T47D (cell line): ENCODE measurements at regions not wholly inside any gene's neighbourhood (a gene's known extent, or its start where the extent isn't known, plus 50 kb on each side); places are given as distances from the start of the nearest gene placed in this dataset.
"Not testable (repeated sequence)": the region's sequence is repeated elsewhere in the genome, so short reads cannot be mapped to it uniquely, and the experiment has no call there.

ENCODE experiments used
- DNase-seq, 2 experiments: peaks; one replicate each; pipeline versions ENCODE4 v3.0.0 to v3.0.0-alpha.2; 2011 to 2012; ENCODE audit warnings: low read depth in 1 of 2, low spot score in 1 of 2
- JUND ChIP-seq: IDR thresholded peaks from 2 replicates; pipeline ENCODE4 v1.6.1; 2012; ENCODE audit warnings: low read depth
- in situ Hi-C: cut with HindIII; loops from 2 replicates; pipeline ENCODE4 v1.10.0; 2016; ENCODE audit warnings: low sequenced_read_pairs, low pct_unique_long_range_greater_than_20kb

DNA sequence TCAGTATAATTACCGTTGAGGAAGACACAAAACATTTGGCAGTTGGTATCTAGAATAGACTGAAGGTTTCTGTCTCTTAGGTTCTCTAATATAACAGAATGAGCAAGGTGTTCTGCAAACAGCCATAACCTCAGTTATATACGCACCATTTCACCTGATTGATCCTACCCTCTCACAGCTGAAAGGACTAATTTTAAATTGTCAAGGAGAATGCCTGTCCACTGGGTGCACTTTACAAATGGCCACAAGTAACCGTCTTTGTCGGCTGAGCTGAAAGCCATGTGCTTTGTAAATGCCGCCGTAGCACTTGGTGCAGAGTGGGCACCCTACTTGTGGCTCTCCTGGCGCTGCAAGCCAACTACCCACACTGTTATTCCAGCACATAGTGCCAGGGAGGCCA is 466.3 kb downstream of the AACS start:
- in situ Hi-C loops, result no loop called here

DNA sequence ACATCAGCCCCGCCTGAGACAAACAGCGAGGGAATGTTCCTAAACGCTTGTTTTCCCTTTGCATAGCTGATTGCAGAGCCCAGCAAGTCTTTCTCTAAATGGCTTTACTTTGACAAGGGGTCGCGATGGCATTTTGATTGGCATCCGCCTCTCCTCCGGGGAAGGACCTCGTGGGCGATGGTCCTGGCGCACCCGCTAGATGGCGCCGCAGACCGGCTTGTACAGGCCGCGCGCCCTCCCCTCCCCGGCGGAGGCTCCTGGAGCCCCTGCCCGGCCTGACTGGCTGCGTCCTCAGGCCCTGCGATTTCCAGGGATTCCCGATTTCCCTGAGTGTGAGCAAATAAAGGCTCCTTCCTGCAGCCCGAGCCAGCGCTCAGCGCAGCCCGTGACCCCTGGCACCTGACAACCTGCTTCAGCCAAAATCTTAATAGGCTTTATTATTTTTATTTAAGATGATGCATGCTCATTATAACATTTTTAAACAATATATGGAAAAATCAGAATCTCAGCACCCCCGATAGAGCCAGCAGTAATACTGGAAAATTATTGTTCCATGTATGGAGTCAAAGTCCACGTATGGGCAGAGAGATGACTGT is 468.3 kb downstream of the AACS start:
- DNase-seq, result peak; percentile 42 to 46

More for the DNA sequence above, 466.3 kb downstream of the AACS start:
- DNase-seq, result no peak
- TF ChIP-seq JUND, result no peak

DNA sequence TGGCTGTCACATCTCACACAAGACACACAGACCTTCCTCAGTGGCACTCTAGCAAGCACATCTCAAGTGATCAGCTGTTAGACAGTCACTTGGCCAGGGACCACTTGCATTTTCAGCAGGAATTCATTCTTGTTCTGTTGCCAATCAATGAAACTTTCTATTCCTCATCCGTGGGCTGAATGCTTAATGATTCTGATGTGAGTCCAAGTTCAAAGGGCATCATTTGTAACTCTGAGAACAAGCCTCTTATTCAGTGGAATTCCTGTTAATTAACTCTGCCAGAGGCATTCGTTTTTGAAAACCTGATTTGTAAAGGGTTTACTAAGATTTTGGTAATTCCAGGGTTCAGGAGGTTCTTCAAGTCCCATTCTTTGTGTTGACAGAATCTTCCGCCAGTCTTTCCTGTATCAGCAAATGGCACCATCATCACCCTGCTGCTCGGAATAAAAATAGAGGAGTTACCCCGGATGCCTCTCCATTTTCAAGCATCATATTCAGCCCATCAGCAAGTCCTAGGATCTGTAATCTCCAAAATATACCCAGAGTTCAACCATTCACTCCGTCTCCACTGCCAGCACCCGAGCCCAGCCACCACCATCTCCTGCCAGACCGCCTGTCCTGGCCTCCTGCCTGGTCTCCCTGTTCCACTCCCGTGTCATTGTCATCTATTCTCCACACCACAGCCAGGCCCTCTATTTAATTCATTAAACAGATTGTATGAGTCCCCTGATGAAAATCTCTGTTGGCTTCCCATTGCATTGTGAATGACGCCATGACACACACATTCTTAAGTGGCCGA is 473.4 kb downstream of the AACS start:
- TF ChIP-seq JUND, result no peak
- in situ Hi-C loops, result no loop called here
- DNase-seq, result no peak

More for the DNA sequence above, 468.3 kb downstream of the AACS start:
- in situ Hi-C loops, result no loop called here
- TF ChIP-seq JUND, result no peak

DNA sequence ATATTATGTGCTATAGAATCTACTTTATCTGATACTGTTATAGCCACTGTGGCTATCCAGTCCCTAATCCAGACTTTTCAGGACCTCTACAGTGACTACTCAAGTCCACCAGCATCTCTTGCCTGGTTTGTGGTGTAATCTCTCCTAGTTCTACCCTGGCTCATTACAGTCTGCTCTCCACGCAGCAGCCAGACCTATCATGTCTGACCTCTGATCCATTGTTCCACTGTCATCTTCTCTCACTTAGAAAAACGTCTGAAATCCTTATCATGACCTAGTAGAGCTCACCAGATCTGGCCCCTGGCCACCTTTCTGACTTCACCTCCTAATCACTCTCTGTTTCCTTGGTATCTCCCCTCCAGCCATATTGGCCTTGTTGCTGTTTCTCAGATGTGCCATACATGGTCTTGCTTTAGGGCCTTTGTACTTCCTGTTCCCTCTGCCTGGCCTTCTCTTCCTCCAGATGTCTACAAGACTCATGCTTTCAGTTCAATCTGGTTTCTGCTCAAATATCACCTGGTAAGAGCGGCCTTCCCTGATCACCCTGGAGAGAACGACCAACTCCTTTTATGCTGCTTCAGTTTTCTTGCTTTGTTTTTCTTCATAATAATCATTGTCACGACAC is 475.5 kb downstream of the AACS start:
- no peak for TF ChIP-seq JUND
- in situ Hi-C loops, result no loop called here
- DNase-seq, result no peak

DNA sequence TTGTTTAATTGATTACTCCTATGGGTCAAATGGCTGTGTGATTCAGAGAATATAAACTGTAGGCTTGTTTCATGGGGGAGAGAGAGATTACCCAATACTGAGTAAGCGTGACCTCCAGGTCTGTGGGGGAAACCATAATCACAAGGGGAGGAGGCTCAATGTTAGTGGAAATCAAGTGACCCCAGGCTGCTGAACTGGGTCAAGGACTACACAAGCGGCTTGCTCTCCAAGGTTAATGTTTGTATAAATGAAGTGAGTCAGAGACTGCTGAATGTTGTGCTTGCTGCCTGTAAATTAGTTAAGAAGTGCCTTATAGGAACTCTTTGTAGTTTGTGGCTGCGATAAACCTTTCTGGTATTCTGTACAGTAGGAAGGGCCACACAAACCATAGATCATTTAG is 479.7 kb downstream of the AACS start:
- no peak for DNase-seq
- in situ Hi-C loops, result no loop called here
- TF ChIP-seq JUND, result no peak

DNA sequence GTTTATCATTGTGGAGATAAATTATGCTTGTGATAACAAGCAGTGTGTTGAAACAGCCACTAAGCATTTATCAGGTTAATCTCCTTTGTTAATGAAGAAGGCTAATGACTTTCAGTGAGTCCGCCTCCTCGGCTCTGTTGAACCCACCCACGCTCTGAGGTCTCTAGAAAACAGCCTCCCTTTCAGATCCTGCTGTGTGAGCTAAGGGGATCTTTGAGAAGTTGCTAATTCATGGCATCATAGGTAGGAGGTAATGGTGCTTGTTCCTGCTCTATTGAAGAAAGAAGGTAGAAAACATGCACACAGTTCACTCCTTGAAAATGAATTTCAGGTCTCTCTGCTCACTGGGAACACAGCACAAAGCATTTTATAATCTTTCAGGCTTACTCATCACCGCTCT is 483.9 kb downstream of the AACS start:
- DNase-seq, result no peak
- no peak for TF ChIP-seq JUND
- in situ Hi-C loops, result no loop called here

DNA sequence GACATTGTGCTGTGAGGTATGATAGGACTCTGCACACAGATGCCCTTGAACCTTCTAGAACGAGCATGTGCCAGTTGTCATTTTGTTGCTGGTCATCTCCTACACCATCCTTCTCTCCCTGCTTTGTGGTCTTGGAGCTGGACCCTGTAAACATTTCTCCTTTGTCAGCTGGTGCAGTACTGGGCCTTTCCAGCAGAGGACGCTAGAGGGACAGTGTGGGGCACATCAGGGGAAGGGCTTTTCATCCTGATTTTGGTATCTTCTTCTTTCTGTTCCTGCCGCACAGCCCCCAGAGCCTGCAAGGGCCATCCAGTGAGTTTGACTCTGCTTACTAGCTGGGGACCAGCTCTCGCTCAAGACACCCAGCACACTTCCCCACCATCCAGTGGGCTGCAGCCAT is 484.6 kb downstream of the AACS start:
- DNase-seq, result no peak
- in situ Hi-C loops, result no loop called here
- TF ChIP-seq JUND, result no peak

DNA sequence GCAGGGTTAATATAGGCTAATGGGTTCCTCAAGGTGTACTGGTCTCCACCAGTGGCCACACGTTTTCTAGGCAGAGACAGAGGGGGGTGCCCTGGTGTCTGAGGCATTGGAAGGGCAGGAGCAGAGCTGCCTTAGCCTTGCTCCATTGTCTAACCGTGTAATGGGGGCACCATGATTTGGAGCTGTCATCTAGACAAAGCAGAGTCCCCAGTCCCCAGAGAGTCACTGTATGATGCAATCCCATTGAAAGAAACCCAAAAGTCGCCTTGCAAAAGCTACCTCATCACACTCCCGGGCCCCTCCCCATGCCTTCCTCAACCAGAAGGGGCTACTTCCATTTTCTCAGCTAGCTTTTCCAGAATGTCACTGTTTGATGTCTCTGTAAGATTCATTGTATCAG is 487.1 kb downstream of the AACS start:
- in situ Hi-C loops, result no loop called here
- no peak for TF ChIP-seq JUND
- no peak for DNase-seq

DNA sequence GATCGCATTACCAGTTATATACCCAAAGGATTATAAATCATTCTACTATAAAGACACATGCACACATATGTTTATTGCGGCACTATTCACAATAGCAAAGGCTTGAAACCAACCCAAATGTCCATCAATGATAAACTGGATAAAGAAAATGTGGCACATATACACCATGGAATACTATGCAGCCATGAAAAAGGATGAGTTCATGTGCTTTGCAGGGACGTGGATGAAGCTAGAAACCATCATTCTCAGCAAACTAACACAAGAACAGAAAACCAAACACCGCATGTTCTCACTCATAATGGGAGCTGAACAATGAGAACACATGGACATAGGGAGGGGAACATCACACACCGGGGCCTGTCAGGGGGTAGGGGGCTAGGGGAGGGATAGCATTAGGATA is 495.8 kb downstream of the AACS start:
- DNase-seq, in situ Hi-C loops: not testable (repeated sequence)

DNA sequence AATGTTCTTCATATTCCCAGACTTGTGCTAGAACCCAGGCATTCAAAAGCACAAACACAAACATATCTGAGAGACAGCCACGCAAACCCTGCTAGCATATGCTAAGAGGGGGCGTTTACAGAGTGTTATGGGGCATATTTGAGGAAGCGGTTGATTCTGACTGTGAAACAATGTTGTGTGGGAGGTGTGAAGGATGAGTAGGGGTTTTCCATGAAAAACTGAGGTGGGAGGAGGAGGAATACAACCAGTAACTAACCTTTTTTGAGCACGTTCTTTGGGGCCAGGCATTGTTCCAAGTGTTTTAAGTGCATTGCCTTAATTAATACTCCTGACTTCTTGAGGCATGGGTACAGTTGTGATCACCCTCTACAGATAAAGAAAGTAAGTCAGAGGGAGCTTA is 499.5 kb downstream of the AACS start:
- no peak for DNase-seq
- no peak for TF ChIP-seq JUND
- in situ Hi-C loops, result no loop called here

DNA sequence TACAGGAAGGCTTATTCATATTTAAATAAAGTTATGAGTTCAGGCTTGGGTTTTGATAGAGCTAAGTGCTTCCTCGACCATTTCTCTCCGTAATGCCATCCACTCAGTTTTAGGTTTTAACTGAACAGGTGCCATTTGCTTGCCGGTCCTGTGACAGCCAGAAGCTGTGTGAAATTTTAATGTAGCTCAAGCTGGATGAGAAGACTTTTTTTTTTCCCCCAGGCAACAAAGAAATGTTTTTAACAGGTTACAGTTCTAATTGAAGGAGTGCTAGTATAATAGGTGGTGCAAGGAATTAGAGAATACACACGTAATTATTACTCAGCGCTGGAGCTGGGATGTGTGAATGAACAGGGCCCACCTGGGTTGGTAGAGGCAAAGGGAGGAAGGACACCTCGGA is 502.3 kb downstream of the AACS start:
- in situ Hi-C loops, result no loop called here
- DNase-seq, result no peak
- no peak for TF ChIP-seq JUND

DNA sequence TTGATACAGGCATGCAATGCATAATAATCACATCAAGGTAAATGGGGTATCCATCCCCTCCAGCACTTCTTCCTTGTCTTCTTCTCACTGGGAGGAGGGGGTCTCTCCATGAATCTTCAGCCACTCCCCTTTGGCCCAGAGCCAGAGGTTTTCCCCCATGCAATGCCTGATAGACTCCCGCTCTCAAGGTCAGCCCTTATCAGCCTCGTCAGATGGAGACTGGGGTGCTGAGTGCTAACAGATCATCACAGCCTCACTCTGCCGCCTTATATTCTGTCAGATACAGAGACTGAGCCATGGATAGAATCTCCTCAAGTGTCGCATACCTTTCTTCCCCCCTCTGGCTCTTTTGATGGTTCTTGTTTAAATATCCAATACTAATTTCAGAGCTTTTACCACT is 503.1 kb downstream of the AACS start:
- in situ Hi-C loops, result no loop called here
- no peak for TF ChIP-seq JUND
- DNase-seq, result no peak

DNA sequence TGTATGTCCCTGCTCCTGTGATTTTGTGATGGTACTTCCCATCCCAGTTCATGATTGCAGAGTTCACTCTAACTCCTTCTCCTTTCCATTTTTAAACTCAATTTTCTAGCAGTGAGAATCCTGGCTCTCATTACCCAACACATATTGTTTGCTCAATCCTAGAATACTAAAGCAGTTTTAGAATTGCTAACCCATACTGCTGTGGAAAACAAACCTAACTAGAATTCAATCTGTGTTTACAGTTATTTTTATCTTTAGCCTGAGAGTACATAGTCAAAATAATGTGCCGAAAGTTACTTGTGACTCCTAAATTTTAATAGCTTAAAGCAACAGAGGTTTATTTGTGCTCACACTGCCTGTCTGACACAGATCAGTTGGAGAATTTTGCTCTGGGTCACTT is 508.0 kb downstream of the AACS start:
- in situ Hi-C loops, result no loop called here
- no peak for TF ChIP-seq JUND
- DNase-seq, result no peak
